ENCODE measurements at regions not wholly inside any gene's neighbourhood (a gene's known extent, or its start where the extent isn't known, plus 50 kb on each side); places are given as distances from the start of the nearest gene placed in this dataset.

DNA sequence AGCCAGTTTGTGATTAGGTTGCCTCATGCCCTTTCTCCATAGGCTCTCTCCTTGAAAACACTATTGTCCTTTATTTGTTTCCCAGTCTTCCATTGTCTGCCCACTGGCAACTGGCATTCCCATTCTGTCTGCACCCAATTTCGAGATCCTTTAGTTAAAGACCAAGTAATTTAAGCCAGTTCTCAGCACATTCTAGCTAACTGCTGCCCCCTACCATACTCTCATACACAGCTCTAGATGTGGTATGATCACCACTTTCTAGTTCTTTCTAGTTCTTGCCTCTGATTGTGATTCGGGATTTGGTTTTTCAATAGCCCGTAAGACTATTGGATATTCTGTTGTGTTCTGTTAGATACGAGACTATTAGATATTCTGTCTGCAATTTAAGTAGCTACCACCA lies 135.8 kb upstream of the TRPC5 start:
- Histone ChIP-seq H3K4me2 (ENCODE audit: low read depth, low read length) (no peak overlapping the region), H3K4me3 (ENCODE audit: low read length) (no peak overlapping the region), H3F3A (ENCODE audit: insufficient read depth, low read length) (no peaks in the 10 kb centered on the region), H3K36me3 (replicated peaks; ENCODE audit: insufficient read depth, low read length) (no peaks in the 10 kb centered on the region), H3K27me3 (replicated peaks; ENCODE audit: insufficient read depth, low read length) (no peaks in the 10 kb centered on the region), H3K27ac (ENCODE audit: low read length) (no peak overlapping the region), H3K9ac (ENCODE audit: low read length) (no peak overlapping the region), H2AFZ (ENCODE audit: low read length) (no peak overlapping the region), H3K79me2 (ENCODE audit: low read length) (no peaks in the 10 kb centered on the region), H3K4me1 (ENCODE audit: low read length) (no peaks in the 10 kb centered on the region), H3K9me3 (replicated peaks; ENCODE audit: insufficient read depth, low read length) (no peaks in the 10 kb centered on the region), H4K20me1 (ENCODE audit: insufficient read depth, low read length) (no peaks in the 10 kb centered on the region), H3K9me2 (replicated peaks; ENCODE audit: insufficient read depth, low read length) (no peaks in the 10 kb centered on the region)
- TF ChIP-seq, protein P1, sequence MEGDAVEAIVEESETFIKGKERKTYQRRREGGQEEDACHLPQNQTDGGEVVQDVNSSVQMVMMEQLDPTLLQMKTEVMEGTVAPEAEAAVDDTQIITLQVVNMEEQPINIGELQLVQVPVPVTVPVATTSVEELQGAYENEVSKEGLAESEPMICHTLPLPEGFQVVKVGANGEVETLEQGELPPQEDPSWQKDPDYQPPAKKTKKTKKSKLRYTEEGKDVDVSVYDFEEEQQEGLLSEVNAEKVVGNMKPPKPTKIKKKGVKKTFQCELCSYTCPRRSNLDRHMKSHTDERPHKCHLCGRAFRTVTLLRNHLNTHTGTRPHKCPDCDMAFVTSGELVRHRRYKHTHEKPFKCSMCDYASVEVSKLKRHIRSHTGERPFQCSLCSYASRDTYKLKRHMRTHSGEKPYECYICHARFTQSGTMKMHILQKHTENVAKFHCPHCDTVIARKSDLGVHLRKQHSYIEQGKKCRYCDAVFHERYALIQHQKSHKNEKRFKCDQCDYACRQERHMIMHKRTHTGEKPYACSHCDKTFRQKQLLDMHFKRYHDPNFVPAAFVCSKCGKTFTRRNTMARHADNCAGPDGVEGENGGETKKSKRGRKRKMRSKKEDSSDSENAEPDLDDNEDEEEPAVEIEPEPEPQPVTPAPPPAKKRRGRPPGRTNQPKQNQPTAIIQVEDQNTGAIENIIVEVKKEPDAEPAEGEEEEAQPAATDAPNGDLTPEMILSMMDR (IDR thresholded peaks at IDR 0.05; ENCODE audit: low read length): no peak
- TF ChIP-seq EZH2 (optimal IDR thresholded peaks at IDR 0.05; ENCODE audit: low read depth, low read length) (no peak), EZH2phosphoT487 (IDR thresholded peaks at IDR 0.05; ENCODE audit: low read length) (no peak)
- DNase-seq: no peak

DNA sequence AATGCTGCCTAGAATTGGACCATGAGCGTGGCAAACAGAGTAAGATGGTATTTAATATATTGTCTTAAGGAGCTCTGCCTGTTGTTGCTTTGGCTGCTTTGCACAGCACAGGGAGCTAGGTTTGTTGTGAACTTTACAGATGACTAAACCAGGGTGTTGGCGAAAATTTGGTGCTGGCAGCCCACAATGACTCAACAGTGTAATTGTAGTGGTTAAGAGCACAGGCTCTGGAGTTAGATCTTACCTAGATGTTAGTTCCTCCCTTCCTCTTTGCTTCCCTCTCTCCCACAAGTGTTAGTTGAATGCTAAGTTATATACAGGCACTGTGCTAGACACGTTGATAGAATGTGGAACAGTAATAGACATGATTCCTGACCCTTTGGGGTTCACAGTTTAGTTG lies 128.9 kb upstream of the TRPC5 start:
- H3K9me3 ChIP-seq (replicated peaks; ENCODE audit: insufficient read depth, low read length): no peaks in the 10 kb centered on the region
- DNase-seq: no peak

DNA sequence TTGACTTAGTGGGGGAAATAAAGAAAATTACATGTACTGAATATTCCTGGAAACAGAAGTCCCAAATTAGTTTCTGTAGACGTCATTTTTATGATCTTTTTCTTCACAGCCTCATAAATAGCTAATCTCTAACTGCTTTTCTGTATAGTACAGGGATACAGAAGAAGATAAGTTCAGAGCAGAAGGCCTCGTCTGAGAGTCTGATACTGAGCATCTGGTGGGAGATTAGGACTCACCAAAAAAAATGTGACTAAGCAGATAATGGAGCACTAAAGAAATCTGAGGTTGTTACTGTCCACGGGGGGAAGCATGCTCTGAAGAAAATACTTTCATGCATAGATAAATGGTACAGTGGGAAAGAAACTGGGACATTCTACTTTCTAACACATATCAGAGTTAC lies 115.3 kb upstream of the TRPC5 start:
- no peak for DNase-seq
- Histone ChIP-seq H3K27me3 (replicated peaks; ENCODE audit: insufficient read depth, low read length) (no peaks in the 10 kb centered on the region), H4K20me1 (ENCODE audit: insufficient read depth, low read length) (no peaks in the 10 kb centered on the region), H3K9ac (ENCODE audit: low read length) (no peak overlapping the region), H3K79me2 (ENCODE audit: low read length) (no peaks in the 10 kb centered on the region), H3K27ac (ENCODE audit: low read length) (no peak overlapping the region), H3K4me3 (ENCODE audit: low read length) (no peak overlapping the region), H3K4me1 (ENCODE audit: low read length) (no peaks in the 10 kb centered on the region), H3K36me3 (replicated peaks; ENCODE audit: insufficient read depth, low read length) (no peaks in the 10 kb centered on the region), H3K9me3 (replicated peaks; ENCODE audit: insufficient read depth, low read length) (no peaks in the 10 kb centered on the region), H2AFZ (ENCODE audit: low read length) (no peak overlapping the region), H3F3A (ENCODE audit: insufficient read depth, low read length) (no peaks in the 10 kb centered on the region), H3K4me2 (ENCODE audit: low read depth, low read length) (no peak overlapping the region), H3K9me2 (replicated peaks; ENCODE audit: insufficient read depth, low read length) (no peaks in the 10 kb centered on the region)
- TF ChIP-seq EZH2 (optimal IDR thresholded peaks at IDR 0.05; ENCODE audit: low read depth, low read length): no peak
- TF ChIP-seq EZH2phosphoT487 (IDR thresholded peaks at IDR 0.05; ENCODE audit: low read length): no peak
- TF ChIP-seq, protein P1 (IDR thresholded peaks at IDR 0.05; ENCODE audit: low read length): no peak

More for the DNA sequence above, 128.9 kb upstream of the TRPC5 start:
- H3K27ac ChIP-seq (ENCODE audit: low read length): no peak overlapping the region
- H3K9ac ChIP-seq (ENCODE audit: low read length): no peak overlapping the region
- H3K27me3 ChIP-seq (replicated peaks; ENCODE audit: insufficient read depth, low read length): no peaks in the 10 kb centered on the region
- H3K4me3 ChIP-seq (ENCODE audit: low read length): no peak overlapping the region
- no peak overlapping the region for H2AFZ ChIP-seq (ENCODE audit: low read length)
- no peak overlapping the region for H3K4me2 ChIP-seq (ENCODE audit: low read depth, low read length)
- no peaks in the 10 kb centered on the region for H3K36me3 ChIP-seq (replicated peaks; ENCODE audit: insufficient read depth, low read length)
- H3K79me2 ChIP-seq (ENCODE audit: low read length): no peaks in the 10 kb centered on the region
- no peaks in the 10 kb centered on the region for H3K4me1 ChIP-seq (ENCODE audit: low read length)
- no peaks in the 10 kb centered on the region for H4K20me1 ChIP-seq (ENCODE audit: insufficient read depth, low read length)
- no peaks in the 10 kb centered on the region for H3F3A ChIP-seq (ENCODE audit: insufficient read depth, low read length)
- H3K9me2 ChIP-seq (replicated peaks; ENCODE audit: insufficient read depth, low read length): no peaks in the 10 kb centered on the region
- no peak for TF ChIP-seq EZH2 (optimal IDR thresholded peaks at IDR 0.05; ENCODE audit: low read depth, low read length)
- TF ChIP-seq, protein P1 (IDR thresholded peaks at IDR 0.05; ENCODE audit: low read length): no peak
- TF ChIP-seq EZH2phosphoT487 (IDR thresholded peaks at IDR 0.05; ENCODE audit: low read length): no peak
